ENCODE measurements at regions not wholly inside any gene's neighbourhood (a gene's known extent, or its start where the extent isn't known, plus 50 kb on each side); places are given as distances from the start of the nearest gene placed in this dataset.

DNA sequence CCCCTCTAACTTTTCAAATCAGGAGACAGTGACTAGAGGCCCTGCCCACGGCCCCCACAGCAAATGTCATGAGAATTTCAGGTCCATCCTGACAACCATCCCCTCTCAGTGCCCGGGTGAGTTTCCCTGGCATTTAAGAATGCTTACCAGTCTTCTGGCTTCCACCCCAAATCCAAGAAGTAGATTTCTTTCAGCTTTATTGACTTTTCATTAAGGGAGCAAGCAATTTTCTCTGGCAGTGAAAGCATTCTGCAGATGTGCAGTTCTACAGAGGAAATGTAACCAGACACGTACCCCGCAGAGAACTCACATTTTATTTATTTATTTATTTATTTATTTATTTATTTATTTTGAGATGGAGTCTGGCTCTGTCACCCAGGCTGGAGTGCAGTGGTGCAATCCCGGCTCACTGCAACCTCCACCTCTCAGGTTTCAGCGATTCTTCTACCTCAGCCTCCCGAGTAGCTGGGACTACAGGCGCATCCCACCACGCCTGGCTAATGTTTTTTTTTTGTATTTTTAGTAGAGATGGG, 120.9 kb upstream of the KCTD7 start:
- no peak overlapping the region for H3K27ac ChIP-seq
- intact Hi-C loops (cut with DNase I), result no loop called here
- no peak for TF ChIP-seq POLR2A (IDR thresholded peaks at IDR 0.05)
- TF ChIP-seq, protein P1, sequence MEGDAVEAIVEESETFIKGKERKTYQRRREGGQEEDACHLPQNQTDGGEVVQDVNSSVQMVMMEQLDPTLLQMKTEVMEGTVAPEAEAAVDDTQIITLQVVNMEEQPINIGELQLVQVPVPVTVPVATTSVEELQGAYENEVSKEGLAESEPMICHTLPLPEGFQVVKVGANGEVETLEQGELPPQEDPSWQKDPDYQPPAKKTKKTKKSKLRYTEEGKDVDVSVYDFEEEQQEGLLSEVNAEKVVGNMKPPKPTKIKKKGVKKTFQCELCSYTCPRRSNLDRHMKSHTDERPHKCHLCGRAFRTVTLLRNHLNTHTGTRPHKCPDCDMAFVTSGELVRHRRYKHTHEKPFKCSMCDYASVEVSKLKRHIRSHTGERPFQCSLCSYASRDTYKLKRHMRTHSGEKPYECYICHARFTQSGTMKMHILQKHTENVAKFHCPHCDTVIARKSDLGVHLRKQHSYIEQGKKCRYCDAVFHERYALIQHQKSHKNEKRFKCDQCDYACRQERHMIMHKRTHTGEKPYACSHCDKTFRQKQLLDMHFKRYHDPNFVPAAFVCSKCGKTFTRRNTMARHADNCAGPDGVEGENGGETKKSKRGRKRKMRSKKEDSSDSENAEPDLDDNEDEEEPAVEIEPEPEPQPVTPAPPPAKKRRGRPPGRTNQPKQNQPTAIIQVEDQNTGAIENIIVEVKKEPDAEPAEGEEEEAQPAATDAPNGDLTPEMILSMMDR (IDR thresholded peaks at IDR 0.05), result no peak
- peak in 1 of 3 donors; percentile 7 for DNase-seq
- WGBS (ENCODE audit: insufficient coverage, low coverage, low lambda C conversion rate, missing lambda C conversion rate), result 84% methylated on average over 8 of the region's 9 CpGs
- H3K9me3 ChIP-seq, result no peaks in the 10 kb centered on the region
- H3K36me3 ChIP-seq, result no peaks in the 10 kb centered on the region
- no peaks in the 10 kb centered on the region for H3K4me1 ChIP-seq
- H3K27me3 ChIP-seq, result no peaks in the 10 kb centered on the region
- ATAC-seq, result no peak
- no peak overlapping the region for H3K4me3 ChIP-seq

DNA sequence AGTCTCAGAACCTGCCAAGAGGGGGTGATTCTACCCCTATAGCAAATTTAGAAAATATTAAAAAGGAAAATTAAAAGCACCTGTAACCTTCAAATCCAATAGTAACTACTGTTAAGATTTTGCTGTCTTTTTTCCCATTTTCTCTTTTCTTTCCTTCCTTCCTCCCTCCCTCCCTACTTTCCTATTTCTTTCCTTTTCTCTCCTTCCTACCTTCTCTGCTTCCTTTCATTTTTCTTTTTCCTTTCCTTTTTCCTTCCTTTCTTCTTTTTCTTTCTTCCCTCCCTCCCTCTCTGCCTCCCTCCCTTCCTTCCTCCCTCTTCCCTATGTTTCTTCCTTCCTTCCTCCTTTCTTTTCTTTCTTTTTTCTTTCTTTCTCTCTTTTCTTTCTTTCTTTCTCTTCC, 120.2 kb upstream of the KCTD7 start:
- Histone ChIP-seq H3K4me3 (no peak overlapping the region), H3K27me3 (no peaks in the 10 kb centered on the region), H3K9me3 (no peaks in the 10 kb centered on the region), H3K27ac (no peak overlapping the region), H3K4me1 (no peaks in the 10 kb centered on the region), H3K36me3 (no peaks in the 10 kb centered on the region)
- TF ChIP-seq, protein P1 (IDR thresholded peaks at IDR 0.05), result no peak
- TF ChIP-seq POLR2A (IDR thresholded peaks at IDR 0.05), result no peak
- ATAC-seq (no peak), DNase-seq (no peak)
- intact Hi-C loops (cut with DNase I), result no loop called here

DNA sequence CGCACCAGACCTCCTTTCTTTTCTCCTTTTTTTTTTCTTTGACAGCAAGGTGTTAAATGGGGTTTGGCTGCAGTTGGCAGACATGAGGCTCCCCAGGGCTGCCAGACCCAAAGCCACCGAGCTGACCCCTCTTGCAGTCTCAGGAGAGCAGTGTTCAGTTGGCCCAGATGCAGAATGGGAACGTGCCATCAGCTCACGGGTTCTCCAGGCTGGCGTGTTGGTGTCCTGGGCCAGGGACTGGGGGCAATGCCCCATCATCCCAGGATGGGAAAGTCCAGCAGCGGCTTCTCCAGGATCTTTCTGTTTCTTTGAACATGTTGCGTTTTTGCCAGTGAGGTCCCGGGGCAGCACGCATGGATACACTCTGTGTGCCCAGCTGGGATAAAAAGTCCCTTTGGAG, 114.6 kb upstream of the KCTD7 start:
- intact Hi-C loops (cut with DNase I), result no loop called here
- Histone ChIP-seq H3K4me1 (no peaks in the 10 kb centered on the region), H3K27me3 (no peaks in the 10 kb centered on the region), H3K36me3 (no peaks in the 10 kb centered on the region), H3K27ac (no peak overlapping the region), H3K9me3 (no peaks in the 10 kb centered on the region), H3K4me3 (no peak overlapping the region)
- ATAC-seq (peak; percentile 22 to 61 (median 42)), DNase-seq (no peak)
- WGBS (ENCODE audit: insufficient coverage, low coverage, low lambda C conversion rate, missing lambda C conversion rate), result 33% methylated on average over 7 of the region's 9 CpGs
- TF ChIP-seq POLR2A (IDR thresholded peaks at IDR 0.05), result no peak
- TF ChIP-seq, protein P1 (IDR thresholded peaks at IDR 0.05), result no peak

DNA sequence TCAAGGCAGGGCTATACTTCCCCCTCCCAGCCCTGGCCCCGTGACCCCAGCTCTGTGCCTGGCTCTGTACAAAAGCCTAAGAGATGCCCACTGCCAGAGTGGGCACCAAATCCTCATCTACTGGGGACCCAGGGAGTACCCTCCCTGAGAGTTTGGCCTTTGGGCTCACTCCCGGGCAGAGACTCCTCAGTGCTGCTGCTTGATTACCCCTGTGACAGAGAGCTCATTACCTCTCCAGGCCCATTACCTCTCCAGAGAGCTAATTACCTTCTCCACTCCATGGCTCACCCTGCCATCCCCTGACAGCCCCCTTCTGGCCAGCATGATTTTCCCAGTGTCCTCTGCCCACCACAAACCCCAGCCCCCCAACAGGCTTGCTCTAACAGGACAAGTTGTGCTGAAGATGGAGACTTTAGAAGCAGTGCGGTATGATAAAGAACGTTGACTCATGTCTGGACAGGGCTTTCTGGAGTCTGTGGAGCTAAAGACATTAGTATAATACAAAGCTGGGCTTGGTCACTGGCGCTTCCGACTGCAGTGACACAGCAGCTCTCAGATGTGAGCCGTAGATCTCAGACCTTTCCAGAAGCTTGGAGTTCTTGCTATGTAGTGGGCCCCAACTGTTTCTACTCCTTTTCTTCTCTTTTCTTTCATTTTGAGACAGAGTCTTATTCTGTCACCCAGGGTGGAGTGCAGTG, 111.3 kb upstream of the KCTD7 start:
- 70% methylated on average over 2 of the region's 7 CpGs for WGBS (ENCODE audit: insufficient coverage, low coverage, low lambda C conversion rate, missing lambda C conversion rate)
- H3K27me3 ChIP-seq, result no peaks in the 10 kb centered on the region
- no peak overlapping the region for H3K27ac ChIP-seq
- no peaks in the 10 kb centered on the region for H3K9me3 ChIP-seq
- H3K36me3 ChIP-seq, result no peaks in the 10 kb centered on the region
- peaks cover 0 to 13% (median 5%) of the 10 kb centered on the region in 4 donors for H3K4me1 ChIP-seq
- no peak overlapping the region for H3K4me3 ChIP-seq
- TF ChIP-seq, protein P1 (IDR thresholded peaks at IDR 0.05), result no peak
- no peak for TF ChIP-seq POLR2A (IDR thresholded peaks at IDR 0.05)
- intact Hi-C loops (cut with DNase I), result no loop called here
- no peak for DNase-seq
- no peak for ATAC-seq

Measured in right lobe of liver (tissue), 6 donors.